Mesodermal cell (in vitro differentiated cells): ENCODE measurements at regions not wholly inside any gene's neighbourhood (a gene's known extent, or its start where the extent isn't known, plus 50 kb on each side); places are given as distances from the start of the nearest gene placed in this dataset.

Source experiments
- H3K27ac ChIP-seq: 2 replicates; pipeline ENCODE4 v1.7.0; 2013; ENCODE audit warnings: mild to moderate bottlenecking, low read depth, low read length, moderate library complexity; ENCODE audit not compliant: severe bottlenecking
- H3K36me3 ChIP-seq: 2 replicates; pipeline ENCODE4 v1.7.1; 2013; ENCODE audit warnings: mild to moderate bottlenecking, low read length, moderate library complexity; ENCODE audit not compliant: control insufficient read depth, insufficient read depth
- H3K4me1 ChIP-seq: one replicate; pipeline ENCODE4 v1.7.1; 2013; ENCODE audit warnings: mild to moderate bottlenecking, low read length; ENCODE audit not compliant: insufficient read depth, control insufficient read depth, poor library complexity, severe bottlenecking
- H3K4me3 ChIP-seq: 2 replicates; pipeline ENCODE4 v1.7.0; 2013; ENCODE audit warnings: low read length, control low read depth, mild to moderate bottlenecking; ENCODE audit not compliant: insufficient read depth, poor library complexity, severe bottlenecking; ENCODE audit errors: extremely low read depth
- H3K9me3 ChIP-seq: 2 replicates; pipeline ENCODE4 v1.7.1; 2013; ENCODE audit warnings: mild to moderate bottlenecking, low read length, moderate library complexity; ENCODE audit not compliant: control insufficient read depth
- WGBS, 2 experiments: methylation state at CpG; one replicate each; pipeline ENCODE4 v1.1.5; 2013; ENCODE audit warnings: missing lambda C conversion rate in 2 of 2; ENCODE audit not compliant: insufficient coverage in 2 of 2; 5-methylcytosine and 5-hydroxymethylcytosine counted together

DNA sequence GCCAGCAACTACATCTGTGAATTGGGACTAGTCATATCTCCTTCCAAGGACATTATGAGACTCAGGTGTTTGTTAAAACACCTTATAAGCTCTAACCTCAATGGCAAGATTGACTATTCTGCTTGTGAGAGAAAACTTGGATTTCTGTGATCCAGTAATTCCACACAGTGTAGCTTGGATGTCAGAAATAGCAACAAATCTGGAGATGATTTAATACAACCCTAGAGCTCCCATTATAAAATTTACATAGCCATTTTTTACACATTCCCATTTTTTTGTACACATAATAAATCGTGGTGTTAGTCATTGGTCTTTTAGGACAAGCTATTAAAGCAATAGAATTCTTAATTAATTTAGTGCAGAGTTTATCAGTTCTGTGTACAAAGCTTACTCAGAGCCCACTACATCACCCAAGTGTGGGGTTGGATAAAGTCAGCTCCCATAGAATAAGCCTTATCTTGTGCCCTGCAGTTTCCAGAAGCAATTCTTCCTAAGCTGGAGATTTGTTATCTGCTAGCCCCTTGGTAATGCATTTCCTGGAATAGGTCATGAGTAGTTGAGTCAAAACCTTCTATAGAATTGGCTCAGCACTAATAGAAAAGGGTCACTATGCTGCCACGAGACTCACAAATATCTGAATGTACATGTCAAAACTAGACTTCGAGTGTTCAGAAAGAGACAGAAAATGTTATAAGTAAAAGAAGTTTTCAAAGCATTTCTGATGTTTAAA lies 434.0 kb upstream of the RUNX1 start:
- no peak overlapping the region for H3K27ac ChIP-seq
- WGBS, 2 experiments, result 79% methylated on average over 2 of the region's 3 CpGs; no CpG with 5 or more reads in 1 of the 2 experiments

GRCh38 chr21:35482096-35482495 lies 433.0 kb upstream of the RUNX1 start:
- Histone ChIP-seq H3K9me3 (no peaks in the 10 kb centered on the region), H3K27ac (no peak overlapping the region), H3K4me1 (peaks cover 4% of the 10 kb centered on the region), H3K36me3 (no peaks in the 10 kb centered on the region), H3K4me3 (no peak overlapping the region)
- 77% methylated on average over 2 of the region's 2 CpGs; no CpG with 5 or more reads in 1 of the 2 experiments for WGBS, 2 experiments

More for the DNA sequence above, 434.0 kb upstream of the RUNX1 start:
- H3K4me3 ChIP-seq, result no peak overlapping the region
- H3K9me3 ChIP-seq, result no peaks in the 10 kb centered on the region
- H3K36me3 ChIP-seq, result no peaks in the 10 kb centered on the region
- no peaks in the 10 kb centered on the region for H3K4me1 ChIP-seq

- H3K4me1 ChIP-seq, result peaks cover 12% of the 10 kb centered on the region
- H3K4me3 ChIP-seq, result no peak overlapping the region
- H3K9me3 ChIP-seq, result no peaks in the 10 kb centered on the region
- no peaks in the 10 kb centered on the region for H3K36me3 ChIP-seq
- H3K27ac ChIP-seq, result no peak overlapping the region
- 89 to 100% methylated on average over 5 to 6 of the region's 6 CpGs for WGBS, 2 experiments
Measured at GRCh38 chr21:35481005-35481404, 431.9 kb upstream of the RUNX1 start.

GRCh38 chr21:35479529-35479928 lies 430.4 kb upstream of the RUNX1 start:
- Histone ChIP-seq H3K4me1 (peaks cover 17% of the 10 kb centered on the region), H3K4me3 (no peak overlapping the region), H3K36me3 (no peaks in the 10 kb centered on the region), H3K9me3 (no peaks in the 10 kb centered on the region), H3K27ac (no peak overlapping the region)
- 82 to 100% methylated on average over 1 of the region's 1 CpG for WGBS, 2 experiments

GRCh38 chr21:35479065-35479448 lies 430.0 kb upstream of the RUNX1 start:
- Histone ChIP-seq H3K4me3 (no peak overlapping the region), H3K9me3 (no peaks in the 10 kb centered on the region), H3K27ac (no peak overlapping the region), H3K4me1 (peaks cover 17% of the 10 kb centered on the region), H3K36me3 (no peaks in the 10 kb centered on the region)

DNA sequence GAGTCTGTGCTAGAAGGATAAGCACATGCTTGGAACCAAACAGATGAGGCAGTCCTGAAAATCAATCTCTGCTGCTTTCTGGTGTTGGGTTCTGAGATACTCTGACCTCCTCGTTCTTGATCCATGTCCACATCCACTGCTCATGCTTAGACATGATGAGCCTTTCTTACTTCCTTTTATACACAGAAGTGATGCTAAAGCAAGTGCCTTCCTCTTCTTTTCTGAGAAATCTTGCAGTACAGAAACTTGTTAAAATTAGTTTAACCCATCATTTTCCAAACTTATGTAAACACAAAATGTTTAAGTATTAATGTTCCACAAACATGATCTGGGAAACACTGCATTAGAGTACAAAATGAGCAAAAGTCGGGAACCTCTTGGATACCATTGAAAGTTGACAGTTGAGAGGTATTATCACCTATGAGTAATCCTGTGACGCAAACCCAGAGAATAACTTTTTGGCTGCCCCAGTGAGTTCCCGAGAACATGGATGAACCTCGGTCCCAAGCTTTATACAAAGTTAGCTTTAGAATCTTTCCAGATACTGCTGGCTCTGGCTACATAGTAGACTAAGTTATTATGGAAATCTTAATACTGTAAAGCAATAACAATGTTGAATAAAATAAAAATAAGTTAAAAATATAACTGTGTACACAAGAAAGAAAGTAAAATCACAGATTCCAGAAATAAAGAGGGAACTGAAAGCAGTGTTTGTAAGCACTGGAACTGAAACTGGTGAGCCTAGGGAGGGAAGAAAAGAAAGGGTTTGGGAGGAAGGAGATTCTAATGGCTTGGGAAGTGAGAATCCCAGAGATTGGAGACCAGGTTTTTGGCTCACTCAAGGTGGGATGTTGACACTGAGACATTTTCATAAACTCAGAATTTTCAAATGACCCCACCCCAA lies 429.3 kb upstream of the RUNX1 start:
- Histone ChIP-seq H3K4me1 (peaks cover 17% of the 10 kb centered on the region), H3K27ac (no peak overlapping the region), H3K36me3 (no peaks in the 10 kb centered on the region), H3K4me3 (no peak overlapping the region), H3K9me3 (no peaks in the 10 kb centered on the region)
- 94% methylated on average over 3 to 5 of the region's 5 CpGs for WGBS, 2 experiments

GRCh38 chr21:35477622-35478021 lies 428.5 kb upstream of the RUNX1 start:
- peaks cover 17% of the 10 kb centered on the region for H3K4me1 ChIP-seq
- WGBS, 2 experiments, result 100% methylated on average over 2 of the region's 3 CpGs; no CpG with 5 or more reads in 1 of the 2 experiments
- no peaks in the 10 kb centered on the region for H3K36me3 ChIP-seq
- H3K4me3 ChIP-seq, result no peak overlapping the region
- H3K27ac ChIP-seq, result no peak overlapping the region
- no peaks in the 10 kb centered on the region for H3K9me3 ChIP-seq

GRCh38 chr21:35476621-35477395 lies 427.7 kb upstream of the RUNX1 start:
- H3K9me3 ChIP-seq, result no peaks in the 10 kb centered on the region
- H3K4me1 ChIP-seq, result peaks cover 17% of the 10 kb centered on the region
- H3K27ac ChIP-seq, result peak overlapping the region; percentile 3
- no peaks in the 10 kb centered on the region for H3K36me3 ChIP-seq
- WGBS, 2 experiments, result 83 to 94% methylated on average over 1 to 3 of the region's 9 CpGs
- no peak overlapping the region for H3K4me3 ChIP-seq

DNA sequence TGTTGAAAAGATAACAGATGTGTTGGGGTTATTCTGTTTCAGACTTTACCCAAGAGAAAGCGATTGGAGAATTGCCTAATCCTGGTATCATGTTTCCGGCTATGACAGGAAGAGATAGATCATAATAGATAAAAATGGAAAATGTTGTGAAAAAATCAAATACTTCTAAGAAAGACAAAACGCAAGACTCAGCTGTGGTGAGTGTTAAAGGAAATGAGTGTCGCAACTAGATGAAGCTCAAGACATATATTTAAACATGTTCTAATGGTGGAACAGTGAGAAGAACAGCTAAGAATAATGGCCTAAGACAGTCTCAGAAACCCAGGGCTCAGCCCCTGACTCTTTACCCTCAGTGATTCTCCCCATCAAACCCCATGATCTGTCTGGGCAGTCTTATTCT lies 426.7 kb upstream of the RUNX1 start:
- H3K4me3 ChIP-seq, result no peak overlapping the region
- H3K4me1 ChIP-seq, result peaks cover 17% of the 10 kb centered on the region
- no peaks in the 10 kb centered on the region for H3K36me3 ChIP-seq
- WGBS, 2 experiments, result 96 to 100% methylated on average over 1 to 3 of the region's 4 CpGs
- H3K27ac ChIP-seq, result no peak overlapping the region
- no peaks in the 10 kb centered on the region for H3K9me3 ChIP-seq

GRCh38 chr21:35475009-35475408 lies 425.9 kb upstream of the RUNX1 start:
- Histone ChIP-seq H3K4me3 (no peak overlapping the region), H3K27ac (no peak overlapping the region), H3K4me1 (peaks cover 17% of the 10 kb centered on the region), H3K36me3 (no peaks in the 10 kb centered on the region), H3K9me3 (no peaks in the 10 kb centered on the region)
